HG02884 (cell line): ENCODE measurements at regions not wholly inside any gene's neighbourhood (a gene's known extent, or its start where the extent isn't known, plus 50 kb on each side); places are given as distances from the start of the nearest gene placed in this dataset.
"Not testable (repeated sequence)": the region's sequence is repeated elsewhere in the genome, so short reads cannot be mapped to it uniquely, and the experiment has no call there.

Experiments
- ATAC-seq: cut with Tn5 transposase; IDR thresholded peaks from one replicate; pipeline ENCODE4 v1.9.1; 2021; ENCODE audit warnings: mild to moderate bottlenecking, moderate library complexity; ENCODE audit not compliant: unreplicated experiment

- ATAC-seq = no peak
Observed at GRCh38 chr4:118410138-118410537, 57.3 kb upstream of the PRSS12 start.

- no peak for ATAC-seq
Observed at GRCh38 chr4:118417325-118417724, 64.5 kb upstream of the PRSS12 start.

- ATAC-seq = not testable (repeated sequence)
Observed at GRCh38 chr4:118417800-118418199, 65.0 kb upstream of the PRSS12 start.

- ATAC-seq = not testable (repeated sequence)
Observed at GRCh38 chr4:118418396-118418795, 65.6 kb upstream of the PRSS12 start.

- ATAC-seq = not testable (repeated sequence)
Observed at GRCh38 chr4:118419626-118420025, 66.8 kb upstream of the PRSS12 start.

GRCh38 chr4:118424062-118424461, 71.3 kb upstream of the PRSS12 start:
- ATAC-seq = not testable (repeated sequence)

- ATAC-seq = not testable (repeated sequence)
Observed at GRCh38 chr4:118428881-118429280, 76.1 kb upstream of the PRSS12 start.

- ATAC-seq = not testable (repeated sequence)
Observed at GRCh38 chr4:118432359-118432758, 79.6 kb upstream of the PRSS12 start.

GRCh38 chr4:118433612-118434375, 81.0 kb upstream of the PRSS12 start:
- ATAC-seq = not testable (repeated sequence)

GRCh38 chr4:118435415-118435814, 82.6 kb upstream of the PRSS12 start:
- not testable (repeated sequence) for ATAC-seq

- not testable (repeated sequence) for ATAC-seq
Observed at GRCh38 chr4:118442115-118442837, 89.5 kb upstream of the PRSS12 start.

GRCh38 chr4:118447397-118447796, 94.6 kb upstream of the PRSS12 start:
- not testable (repeated sequence) for ATAC-seq

GRCh38 chr4:118454857-118455256, 102.1 kb upstream of the PRSS12 start:
- not testable (repeated sequence) for ATAC-seq

GRCh38 chr4:118461435-118461834, 108.6 kb upstream of the PRSS12 start:
- ATAC-seq = not testable (repeated sequence)

- not testable (repeated sequence) for ATAC-seq
Observed at GRCh38 chr4:118465831-118466230, 113.0 kb upstream of the PRSS12 start.

GRCh38 chr4:118474001-118474626, 121.3 kb upstream of the PRSS12 start:
- not testable (repeated sequence) for ATAC-seq

GRCh38 chr4:118474771-118475170, 122.0 kb upstream of the PRSS12 start:
- ATAC-seq = not testable (repeated sequence)

- ATAC-seq = not testable (repeated sequence)
Observed at GRCh38 chr4:118475901-118476300, 123.1 kb upstream of the PRSS12 start.

GRCh38 chr4:118477826-118478225, 125.0 kb upstream of the PRSS12 start:
- not testable (repeated sequence) for ATAC-seq

- not testable (repeated sequence) for ATAC-seq
Observed at GRCh38 chr4:118485801-118486314, 133.1 kb upstream of the PRSS12 start.

- ATAC-seq = not testable (repeated sequence)
Observed at GRCh38 chr4:118492963-118493362, 140.2 kb upstream of the PRSS12 start.
